HUES6 (cell line): ENCODE measurements at regions not wholly inside any gene's neighbourhood (a gene's known extent, or its start where the extent isn't known, plus 50 kb on each side); places are given as distances from the start of the nearest gene placed in this dataset.
"Not testable (repeated sequence)": the region's sequence is repeated elsewhere in the genome, so short reads cannot be mapped to it uniquely, and the experiment has no call there.

Experiments
- H3K27ac ChIP-seq: 2 replicates; pipeline ENCODE4 v1.7.0; 2013; ENCODE audit warnings: low read depth, mild to moderate bottlenecking, low read length, inconsistent platforms
- H3K27me3 ChIP-seq: 2 replicates; pipeline ENCODE4 v1.6.1; 2013; ENCODE audit warnings: low read length; ENCODE audit not compliant: control insufficient read depth, insufficient read depth
- H3K36me3 ChIP-seq: 2 replicates; pipeline ENCODE4 v1.6.1; 2013; ENCODE audit warnings: low read length; ENCODE audit not compliant: control insufficient read depth, insufficient read depth
- H3K4me1 ChIP-seq: 2 replicates; pipeline ENCODE4 v1.6.1; 2013; ENCODE audit warnings: low read length; ENCODE audit not compliant: control insufficient read depth, insufficient read depth
- H3K4me3 ChIP-seq: 2 replicates; pipeline ENCODE4 v1.5.1; 2013; ENCODE audit warnings: low read depth, low read length
- H3K9ac ChIP-seq: one replicate; pipeline ENCODE4 v1.6.1; 2013; ENCODE audit warnings: mild to moderate bottlenecking, low read length
- H3K9me3 ChIP-seq: 2 replicates; pipeline ENCODE4 v1.6.1; 2013; ENCODE audit warnings: low read depth, low read length; ENCODE audit not compliant: control insufficient read depth, insufficient read depth

- H3K4me1 ChIP-seq, H3K27me3 ChIP-seq, H3K4me3 ChIP-seq, H3K36me3 ChIP-seq, H3K27ac ChIP-seq, H3K9me3 ChIP-seq, H3K9ac ChIP-seq: not testable (repeated sequence)
Measured at GRCh38 chr9:67284299-67284698, 291.9 kb upstream of the SPATA31A3 start.

DNA sequence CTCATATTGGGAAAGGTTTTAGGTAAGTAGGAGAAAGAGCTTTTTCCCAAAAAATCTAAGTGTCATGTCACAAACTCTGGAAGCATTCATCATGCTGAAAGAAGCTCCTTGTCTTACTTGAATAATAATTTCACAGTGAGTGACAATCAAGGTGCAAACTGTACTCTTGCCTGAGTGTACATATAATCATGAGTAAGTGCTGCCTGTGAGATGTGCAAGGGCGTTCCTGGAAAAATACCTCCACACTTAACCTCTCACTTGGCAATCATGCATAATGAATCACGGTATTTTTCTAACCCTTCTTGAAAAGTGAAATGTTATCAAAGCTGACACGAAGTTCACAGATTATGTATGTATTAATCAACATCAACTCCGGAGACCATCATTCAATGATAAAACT lies 289.2 kb upstream of the SPATA31A3 start:
- not testable (repeated sequence) for H3K4me3 ChIP-seq, H3K27ac ChIP-seq, H3K27me3 ChIP-seq, H3K9me3 ChIP-seq, H3K4me1 ChIP-seq, H3K36me3 ChIP-seq, H3K9ac ChIP-seq

GRCh38 chr9:67269692-67270091 lies 277.3 kb upstream of the SPATA31A3 start:
- H3K36me3 ChIP-seq, H3K9ac ChIP-seq, H3K9me3 ChIP-seq, H3K27ac ChIP-seq, H3K4me1 ChIP-seq, H3K4me3 ChIP-seq, H3K27me3 ChIP-seq: not testable (repeated sequence)

DNA sequence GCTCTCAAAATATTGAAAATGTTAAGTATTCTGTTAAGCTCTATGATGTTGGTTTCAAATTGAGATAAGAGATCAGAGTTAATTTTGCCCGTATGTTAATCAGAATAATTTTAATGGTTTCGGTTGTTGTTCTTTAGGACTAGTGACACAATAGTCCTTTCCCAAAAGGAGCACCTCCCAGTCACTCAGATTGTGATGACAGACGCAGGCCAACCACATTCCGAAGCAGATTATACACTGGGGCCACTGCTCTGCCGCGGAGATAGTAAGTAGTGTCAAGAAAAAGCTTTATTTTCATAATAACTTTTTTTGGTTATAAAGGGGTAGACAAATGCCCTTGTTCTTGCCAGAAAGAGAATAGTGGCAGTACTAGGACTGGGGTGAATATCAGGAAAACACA lies 265.5 kb upstream of the SPATA31A3 start:
- H3K36me3 ChIP-seq, H3K4me3 ChIP-seq, H3K9ac ChIP-seq, H3K4me1 ChIP-seq, H3K9me3 ChIP-seq, H3K27me3 ChIP-seq, H3K27ac ChIP-seq: not testable (repeated sequence)

- not testable (repeated sequence) for H3K4me1 ChIP-seq, H3K36me3 ChIP-seq, H3K27ac ChIP-seq, H3K9ac ChIP-seq, H3K9me3 ChIP-seq, H3K4me3 ChIP-seq, H3K27me3 ChIP-seq
Measured at GRCh38 chr9:67248967-67249366, 256.6 kb upstream of the SPATA31A3 start.

DNA sequence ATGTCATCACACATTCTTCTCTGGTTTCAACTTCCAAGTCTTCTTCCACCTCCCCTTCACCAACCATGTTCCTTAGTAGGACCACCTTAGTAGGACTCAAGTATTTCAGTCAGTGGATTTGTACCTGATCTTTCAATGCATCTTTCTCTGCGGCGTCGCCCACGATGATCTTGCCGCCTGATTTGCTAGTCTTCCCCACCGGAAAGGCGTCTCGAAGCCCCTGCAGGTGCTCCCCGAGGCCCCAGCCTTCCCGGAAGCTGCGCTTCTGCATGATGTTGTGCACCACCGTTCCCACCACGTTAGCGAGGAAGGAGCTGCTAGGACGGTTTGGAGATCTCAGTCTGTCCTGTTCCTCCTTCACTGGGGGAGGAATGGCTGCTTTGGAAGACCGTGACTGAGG lies 219.7 kb upstream of the SPATA31A3 start:
- not testable (repeated sequence) for H3K4me1 ChIP-seq, H3K4me3 ChIP-seq, H3K9me3 ChIP-seq

GRCh38 chr9:67210842-67211241 lies 218.5 kb upstream of the SPATA31A3 start:
- not testable (repeated sequence) for H3K9me3 ChIP-seq, H3K4me1 ChIP-seq, H3K27me3 ChIP-seq, H3K9ac ChIP-seq, H3K36me3 ChIP-seq, H3K27ac ChIP-seq, H3K4me3 ChIP-seq

More for the DNA sequence above, 219.7 kb upstream of the SPATA31A3 start:
- not testable (repeated sequence) for H3K36me3 ChIP-seq, H3K9ac ChIP-seq, H3K27ac ChIP-seq, H3K27me3 ChIP-seq

GRCh38 chr9:67208831-67209437 lies 216.6 kb upstream of the SPATA31A3 start:
- not testable (repeated sequence) for H3K9ac ChIP-seq, H3K4me3 ChIP-seq, H3K9me3 ChIP-seq, H3K36me3 ChIP-seq, H3K27me3 ChIP-seq, H3K27ac ChIP-seq, H3K4me1 ChIP-seq

DNA sequence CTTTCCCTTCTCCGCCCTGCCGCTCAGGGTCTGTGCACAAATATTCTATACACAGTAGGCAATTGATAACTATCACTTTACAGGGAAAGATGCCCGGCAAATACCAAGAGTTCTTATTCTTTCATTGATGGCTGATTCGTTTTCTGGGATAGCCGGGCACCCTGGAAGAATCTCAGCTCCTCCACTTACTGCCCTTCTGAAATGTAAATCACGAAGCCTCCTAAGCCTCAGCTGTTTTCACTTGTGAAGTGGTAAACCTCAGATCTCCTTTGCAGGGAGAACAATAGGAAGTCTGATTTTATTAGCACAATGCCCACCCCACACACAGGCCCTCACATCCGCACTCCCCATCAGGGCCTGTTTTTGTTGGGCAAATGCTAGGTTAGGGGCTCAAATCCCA lies 203.8 kb upstream of the SPATA31A3 start:
- not testable (repeated sequence) for H3K9ac ChIP-seq, H3K4me1 ChIP-seq, H3K36me3 ChIP-seq, H3K9me3 ChIP-seq, H3K27ac ChIP-seq, H3K4me3 ChIP-seq, H3K27me3 ChIP-seq

GRCh38 chr9:67195357-67195756 lies 203.0 kb upstream of the SPATA31A3 start:
- not testable (repeated sequence) for H3K4me1 ChIP-seq, H3K27ac ChIP-seq, H3K27me3 ChIP-seq, H3K36me3 ChIP-seq, H3K9me3 ChIP-seq, H3K9ac ChIP-seq, H3K4me3 ChIP-seq

DNA sequence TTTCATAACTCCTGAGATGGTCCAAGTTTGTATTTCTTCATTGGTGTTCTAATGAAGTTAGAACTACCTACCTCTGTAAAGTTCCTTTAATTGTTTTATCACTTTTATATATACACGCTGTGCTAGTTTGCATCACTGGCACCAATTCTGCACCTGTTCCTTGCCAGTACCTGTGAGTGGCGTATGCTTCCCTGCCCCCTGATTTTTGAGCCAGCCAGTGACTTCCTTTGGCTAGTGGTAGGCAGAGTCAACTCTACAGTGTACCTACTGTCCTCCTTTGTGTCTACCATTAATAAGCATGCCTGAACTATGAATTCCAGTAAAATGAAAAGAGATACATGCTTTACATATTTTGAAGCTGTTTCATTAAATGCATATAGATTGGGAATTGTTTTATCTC lies 186.8 kb upstream of the SPATA31A3 start:
- not testable (repeated sequence) for H3K9me3 ChIP-seq, H3K4me3 ChIP-seq, H3K9ac ChIP-seq, H3K4me1 ChIP-seq, H3K27ac ChIP-seq, H3K36me3 ChIP-seq, H3K27me3 ChIP-seq

DNA sequence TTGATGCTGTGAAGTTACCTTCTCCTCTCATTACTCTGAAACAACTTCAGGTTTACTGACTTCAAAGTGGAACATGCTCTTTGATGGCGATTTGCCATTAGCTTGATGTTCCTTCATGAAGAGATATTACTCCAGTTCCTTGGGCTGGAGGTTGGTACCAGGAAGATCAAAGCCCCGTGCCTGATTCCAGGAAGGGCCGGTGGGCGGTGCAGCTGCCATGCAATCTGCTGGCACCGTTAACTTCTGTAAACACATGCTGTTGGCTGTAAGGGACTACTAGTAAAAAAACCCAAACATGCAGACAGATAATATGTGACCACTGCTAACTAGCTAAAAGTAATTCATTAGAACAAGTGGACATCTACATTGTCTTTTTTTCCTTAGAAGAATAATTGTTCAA lies 182.8 kb upstream of the SPATA31A3 start:
- not testable (repeated sequence) for H3K36me3 ChIP-seq, H3K27me3 ChIP-seq, H3K4me3 ChIP-seq, H3K27ac ChIP-seq, H3K9ac ChIP-seq, H3K9me3 ChIP-seq, H3K4me1 ChIP-seq
